GM23338 (cell line): ENCODE measurements at regions not wholly inside any gene's neighbourhood (a gene's known extent, or its start where the extent isn't known, plus 50 kb on each side); places are given as distances from the start of the nearest gene placed in this dataset.

Experiments
- ATAC-seq: fragments of 200-7000 bp; cut with Tn5 transposase; 3 replicates; pipeline ENCODE4 v1.9.1; 2020
- DNase-seq: peaks from one replicate; pipeline ENCODE4 v3.0.0-alpha.2; 2015; ENCODE audit warnings: low spot score
- H2AFZ ChIP-seq: fragments of 200-600 bp; sonication (generic); 2 replicates; pipeline ENCODE4 v1.8.0; 2016; ENCODE audit warnings: antibody characterized with exemption, mild to moderate bottlenecking, moderate library complexity
- H3F3A ChIP-seq: fragments of 200-600 bp; sonication (generic); replicated peaks from 2 replicates; pipeline ENCODE4 v1.8.0; 2017; ENCODE audit warnings: antibody characterized with exemption, mixed run types, low read depth
- H3K27ac ChIP-seq: fragments of 200-600 bp; sonication (generic); 2 replicates; pipeline ENCODE4 v1.6.1; 2016; ENCODE audit warnings: low read depth
- H3K27me3 ChIP-seq: fragments of 200-600 bp; sonication (generic); 2 replicates; pipeline ENCODE4 v1.8.0; 2016; ENCODE audit warnings: mild to moderate bottlenecking, mixed run types, moderate library complexity; ENCODE audit not compliant: insufficient read depth
- H3K36me3 ChIP-seq: fragments of 200-600 bp; sonication (generic); 2 replicates; pipeline ENCODE4 v1.8.0; 2016; ENCODE audit warnings: mild to moderate bottlenecking; ENCODE audit not compliant: insufficient read depth
- H3K4me1 ChIP-seq: fragments of 200-600 bp; sonication (generic); 2 replicates; pipeline ENCODE4 v1.8.0; 2016; ENCODE audit warnings: mild to moderate bottlenecking, moderate library complexity; ENCODE audit not compliant: insufficient read depth
- H3K4me2 ChIP-seq: fragments of 200-600 bp; sonication (generic); 2 replicates; pipeline ENCODE4 v1.7.1; 2017; ENCODE audit warnings: mixed run types
- H3K4me3 ChIP-seq: fragments of 200-600 bp; sonication (generic); 2 replicates; pipeline ENCODE4 v1.6.1; 2016; ENCODE audit warnings: mixed run types
- H3K79me2 ChIP-seq: fragments of 200-600 bp; sonication (generic); replicated peaks from 2 replicates; pipeline ENCODE4 v1.8.0; 2017; ENCODE audit warnings: mild to moderate bottlenecking; ENCODE audit not compliant: insufficient read depth
- H3K9me2 ChIP-seq: fragments of 200-600 bp; sonication (generic); 2 replicates; pipeline ENCODE4 v1.8.0; 2017; ENCODE audit not compliant: insufficient read depth
- H4K20me1 ChIP-seq: fragments of 200-600 bp; sonication (generic); replicated peaks from 2 replicates; pipeline ENCODE4 v1.8.0; 2017; ENCODE audit warnings: mild to moderate bottlenecking; ENCODE audit not compliant: insufficient read depth
- H3K27ac Mint-ChIP-seq: 2 replicates; pipeline ENCODE4 v1.8.0; 2020; ENCODE audit warnings: inconsistent platforms, mild to moderate bottlenecking, moderate library complexity, mixed read lengths
- H3K27me3 Mint-ChIP-seq: 3 replicates; pipeline ENCODE4 v1.8.0; 2022; ENCODE audit warnings: low read depth, mild to moderate bottlenecking, moderate library complexity, mixed read lengths, inconsistent platforms; ENCODE audit not compliant: insufficient read depth, poor library complexity
- H3K36me3 Mint-ChIP-seq: 3 replicates; pipeline ENCODE4 v1.8.0; 2021; ENCODE audit warnings: low read depth, mild to moderate bottlenecking, inconsistent platforms, moderate library complexity, mixed read lengths
- H3K4me1 Mint-ChIP-seq: 3 replicates; pipeline ENCODE4 v1.8.0; 2020; ENCODE audit warnings: mild to moderate bottlenecking, inconsistent platforms, mixed read lengths
- H3K4me3 Mint-ChIP-seq: 3 replicates; pipeline ENCODE4 v1.8.0; 2021; ENCODE audit warnings: moderate library complexity, mild to moderate bottlenecking, inconsistent platforms, mixed read lengths
- H3K9me3 Mint-ChIP-seq: 3 replicates; pipeline ENCODE4 v1.8.0; 2020; ENCODE audit warnings: moderate library complexity, mild to moderate bottlenecking, inconsistent platforms, mixed read lengths
- CREB1 ChIP-seq: fragments of 250-450 bp; sonication (Bioruptor Pico); IDR thresholded peaks from 2 replicates; pipeline ENCODE4 v1.5.0; 2020; ENCODE audit warnings: low read depth, mild to moderate bottlenecking, moderate library complexity
- EZH2 ChIP-seq: fragments of 200-600 bp; sonication (generic); IDR thresholded peaks from one replicate; pipeline ENCODE4 v1.8.0; 2017; ENCODE audit warnings: antibody characterized with exemption, mild to moderate bottlenecking, low read depth; ENCODE audit not compliant: unreplicated experiment
- EZH2phosphoT487 ChIP-seq: fragments of 200-600 bp; sonication (generic); IDR thresholded peaks from one replicate; pipeline ENCODE4 v1.8.1; 2018; ENCODE audit warnings: antibody characterized with exemption; ENCODE audit not compliant: unreplicated experiment
- JUNB ChIP-seq: IDR thresholded peaks from one replicate; pipeline ENCODE4 v1.6.1; 2016; ENCODE audit warnings: antibody characterized with exemption; ENCODE audit not compliant: unreplicated experiment
- NANOG ChIP-seq: IDR thresholded peaks from 2 replicates; pipeline ENCODE4 v1.6.1; 2016; ENCODE audit warnings: antibody characterized with exemption, borderline replicate concordance
- POLR2AphosphoS5 ChIP-seq: IDR thresholded peaks from 2 replicates; pipeline ENCODE4 v1.6.1; 2016; ENCODE audit warnings: antibody characterized with exemption, low read depth
- STAT1 ChIP-seq: IDR thresholded peaks from one replicate; pipeline ENCODE4 v1.6.1; 2016; ENCODE audit warnings: antibody characterized with exemption; ENCODE audit not compliant: unreplicated experiment
- ZNF114 ChIP-seq: fragments of 250-450 bp; sonication (Bioruptor Pico); IDR thresholded peaks from 2 replicates; pipeline ENCODE4 v1.5.0; 2020; ENCODE audit warnings: mild to moderate bottlenecking, moderate library complexity
- ZNF331 ChIP-seq: fragments of 250-450 bp; sonication (Bioruptor Pico); IDR thresholded peaks from 2 replicates; pipeline ENCODE4 v1.5.0; 2020; ENCODE audit warnings: low read depth, mild to moderate bottlenecking, moderate library complexity
- TF ChIP-seq, protein P1 (sequence below): fragments of 250-450 bp; sonication (Bioruptor Pico); IDR thresholded peaks from 2 replicates; pipeline ENCODE4 v1.5.0; 2020; ENCODE audit warnings: mild to moderate bottlenecking, moderate library complexity
- TF ChIP-seq, protein P2 (sequence below): IDR thresholded peaks from one replicate; pipeline ENCODE4 v1.6.1; 2018; ENCODE audit warnings: antibody characterized with exemption; ENCODE audit not compliant: unreplicated experiment
- TF ChIP-seq, protein P3 (sequence below), 2 experiments: fragments of 200-600 bp in 1 of 2; sonication (generic) in 1 of 2; conservative IDR thresholded peaks; 2 replicates each; pipeline versions ENCODE4 v1.5.1 to v1.6.1; 2016 to 2017; ENCODE audit warnings: antibody characterized with exemption in 2 of 2, low read depth in 2 of 2, mild to moderate bottlenecking in 2 of 2, moderate library complexity in 1 of 2

DNA sequence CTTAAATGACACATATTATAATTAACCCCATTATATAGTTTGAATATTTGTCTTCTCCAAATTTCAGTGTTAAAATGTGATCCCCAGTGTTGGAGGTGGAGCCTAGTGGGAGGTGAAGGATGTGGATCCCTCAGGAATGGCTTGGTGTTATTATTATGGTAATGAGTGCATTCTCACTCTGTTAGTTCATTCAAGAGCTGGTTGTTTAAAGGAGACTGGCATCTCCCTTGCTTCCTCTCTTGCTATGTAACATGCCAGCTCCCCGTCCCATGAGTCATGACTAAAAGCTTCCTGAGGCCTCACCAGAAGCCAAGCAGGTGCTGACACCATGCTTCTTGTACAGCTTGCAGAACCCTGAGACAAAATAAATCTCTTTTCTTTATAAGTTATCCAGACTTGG lies 1612.7 kb downstream of the AMY1C start:
- H3K4me1 Mint-ChIP-seq, result peaks cover 10% of the 10 kb centered on the region
- no peak overlapping the region for H3K4me2 ChIP-seq
- TF ChIP-seq, protein P1, sequence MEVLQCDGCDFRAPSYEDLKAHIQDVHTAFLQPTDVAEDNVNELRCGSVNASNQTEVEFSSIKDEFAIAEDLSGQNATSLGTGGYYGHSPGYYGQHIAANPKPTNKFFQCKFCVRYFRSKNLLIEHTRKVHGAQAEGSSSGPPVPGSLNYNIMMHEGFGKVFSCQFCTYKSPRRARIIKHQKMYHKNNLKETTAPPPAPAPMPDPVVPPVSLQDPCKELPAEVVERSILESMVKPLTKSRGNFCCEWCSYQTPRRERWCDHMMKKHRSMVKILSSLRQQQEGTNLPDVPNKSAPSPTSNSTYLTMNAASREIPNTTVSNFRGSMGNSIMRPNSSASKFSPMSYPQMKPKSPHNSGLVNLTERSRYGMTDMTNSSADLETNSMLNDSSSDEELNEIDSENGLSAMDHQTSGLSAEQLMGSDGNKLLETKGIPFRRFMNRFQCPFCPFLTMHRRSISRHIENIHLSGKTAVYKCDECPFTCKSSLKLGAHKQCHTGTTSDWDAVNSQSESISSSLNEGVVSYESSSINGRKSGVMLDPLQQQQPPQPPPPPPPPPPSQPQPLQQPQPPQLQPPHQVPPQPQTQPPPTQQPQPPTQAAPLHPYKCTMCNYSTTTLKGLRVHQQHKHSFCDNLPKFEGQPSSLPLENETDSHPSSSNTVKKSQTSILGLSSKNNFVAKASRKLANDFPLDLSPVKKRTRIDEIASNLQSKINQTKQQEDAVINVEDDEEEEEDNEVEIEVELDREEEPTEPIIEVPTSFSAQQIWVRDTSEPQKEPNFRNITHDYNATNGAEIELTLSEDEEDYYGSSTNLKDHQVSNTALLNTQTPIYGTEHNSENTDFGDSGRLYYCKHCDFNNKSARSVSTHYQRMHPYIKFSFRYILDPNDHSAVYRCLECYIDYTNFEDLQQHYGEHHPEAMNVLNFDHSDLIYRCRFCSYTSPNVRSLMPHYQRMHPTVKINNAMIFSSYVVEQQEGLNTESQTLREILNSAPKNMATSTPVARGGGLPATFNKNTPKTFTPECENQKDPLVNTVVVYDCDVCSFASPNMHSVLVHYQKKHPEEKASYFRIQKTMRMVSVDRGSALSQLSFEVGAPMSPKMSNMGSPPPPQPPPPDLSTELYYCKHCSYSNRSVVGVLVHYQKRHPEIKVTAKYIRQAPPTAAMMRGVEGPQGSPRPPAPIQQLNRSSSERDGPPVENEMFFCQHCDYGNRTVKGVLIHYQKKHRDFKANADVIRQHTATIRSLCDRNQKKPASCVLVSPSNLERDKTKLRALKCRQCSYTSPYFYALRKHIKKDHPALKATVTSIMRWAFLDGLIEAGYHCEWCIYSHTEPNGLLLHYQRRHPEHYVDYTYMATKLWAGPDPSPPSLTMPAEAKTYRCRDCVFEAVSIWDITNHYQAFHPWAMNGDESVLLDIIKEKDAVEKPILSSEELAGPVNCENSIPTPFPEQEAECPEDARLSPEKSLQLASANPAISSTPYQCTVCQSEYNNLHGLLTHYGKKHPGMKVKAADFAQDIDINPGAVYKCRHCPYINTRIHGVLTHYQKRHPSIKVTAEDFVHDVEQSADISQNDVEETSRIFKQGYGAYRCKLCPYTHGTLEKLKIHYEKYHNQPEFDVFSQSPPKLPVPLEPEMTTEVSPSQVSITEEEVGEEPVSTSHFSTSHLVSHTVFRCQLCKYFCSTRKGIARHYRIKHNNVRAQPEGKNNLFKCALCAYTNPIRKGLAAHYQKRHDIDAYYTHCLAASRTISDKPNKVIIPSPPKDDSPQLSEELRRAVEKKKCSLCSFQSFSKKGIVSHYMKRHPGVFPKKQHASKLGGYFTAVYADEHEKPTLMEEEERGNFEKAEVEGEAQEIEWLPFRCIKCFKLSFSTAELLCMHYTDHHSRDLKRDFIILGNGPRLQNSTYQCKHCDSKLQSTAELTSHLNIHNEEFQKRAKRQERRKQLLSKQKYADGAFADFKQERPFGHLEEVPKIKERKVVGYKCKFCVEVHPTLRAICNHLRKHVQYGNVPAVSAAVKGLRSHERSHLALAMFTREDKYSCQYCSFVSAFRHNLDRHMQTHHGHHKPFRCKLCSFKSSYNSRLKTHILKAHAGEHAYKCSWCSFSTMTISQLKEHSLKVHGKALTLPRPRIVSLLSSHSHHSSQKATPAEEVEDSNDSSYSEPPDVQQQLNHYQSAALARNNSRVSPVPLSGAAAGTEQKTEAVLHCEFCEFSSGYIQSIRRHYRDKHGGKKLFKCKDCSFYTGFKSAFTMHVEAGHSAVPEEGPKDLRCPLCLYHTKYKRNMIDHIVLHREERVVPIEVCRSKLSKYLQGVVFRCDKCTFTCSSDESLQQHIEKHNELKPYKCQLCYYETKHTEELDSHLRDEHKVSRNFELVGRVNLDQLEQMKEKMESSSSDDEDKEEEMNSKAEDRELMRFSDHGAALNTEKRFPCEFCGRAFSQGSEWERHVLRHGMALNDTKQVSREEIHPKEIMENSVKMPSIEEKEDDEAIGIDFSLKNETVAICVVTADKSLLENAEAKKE (CRISPR knock-in tag), result no peak
- no peak for TF ChIP-seq EZH2
- no peak for TF ChIP-seq POLR2AphosphoS5
- TF ChIP-seq NANOG, result no peak
- TF ChIP-seq STAT1, result no peak
- no peak for TF ChIP-seq ZNF114 (CRISPR knock-in tag)
- no peak for TF ChIP-seq JUNB
- TF ChIP-seq EZH2phosphoT487, result no peak
- TF ChIP-seq, protein P2, sequence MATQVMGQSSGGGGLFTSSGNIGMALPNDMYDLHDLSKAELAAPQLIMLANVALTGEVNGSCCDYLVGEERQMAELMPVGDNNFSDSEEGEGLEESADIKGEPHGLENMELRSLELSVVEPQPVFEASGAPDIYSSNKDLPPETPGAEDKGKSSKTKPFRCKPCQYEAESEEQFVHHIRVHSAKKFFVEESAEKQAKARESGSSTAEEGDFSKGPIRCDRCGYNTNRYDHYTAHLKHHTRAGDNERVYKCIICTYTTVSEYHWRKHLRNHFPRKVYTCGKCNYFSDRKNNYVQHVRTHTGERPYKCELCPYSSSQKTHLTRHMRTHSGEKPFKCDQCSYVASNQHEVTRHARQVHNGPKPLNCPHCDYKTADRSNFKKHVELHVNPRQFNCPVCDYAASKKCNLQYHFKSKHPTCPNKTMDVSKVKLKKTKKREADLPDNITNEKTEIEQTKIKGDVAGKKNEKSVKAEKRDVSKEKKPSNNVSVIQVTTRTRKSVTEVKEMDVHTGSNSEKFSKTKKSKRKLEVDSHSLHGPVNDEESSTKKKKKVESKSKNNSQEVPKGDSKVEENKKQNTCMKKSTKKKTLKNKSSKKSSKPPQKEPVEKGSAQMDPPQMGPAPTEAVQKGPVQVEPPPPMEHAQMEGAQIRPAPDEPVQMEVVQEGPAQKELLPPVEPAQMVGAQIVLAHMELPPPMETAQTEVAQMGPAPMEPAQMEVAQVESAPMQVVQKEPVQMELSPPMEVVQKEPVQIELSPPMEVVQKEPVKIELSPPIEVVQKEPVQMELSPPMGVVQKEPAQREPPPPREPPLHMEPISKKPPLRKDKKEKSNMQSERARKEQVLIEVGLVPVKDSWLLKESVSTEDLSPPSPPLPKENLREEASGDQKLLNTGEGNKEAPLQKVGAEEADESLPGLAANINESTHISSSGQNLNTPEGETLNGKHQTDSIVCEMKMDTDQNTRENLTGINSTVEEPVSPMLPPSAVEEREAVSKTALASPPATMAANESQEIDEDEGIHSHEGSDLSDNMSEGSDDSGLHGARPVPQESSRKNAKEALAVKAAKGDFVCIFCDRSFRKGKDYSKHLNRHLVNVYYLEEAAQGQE, result no peak
- TF ChIP-seq ZNF331, result no peak
- no peak for TF ChIP-seq CREB1 (CRISPR knock-in tag)
- TF ChIP-seq, protein P3, sequence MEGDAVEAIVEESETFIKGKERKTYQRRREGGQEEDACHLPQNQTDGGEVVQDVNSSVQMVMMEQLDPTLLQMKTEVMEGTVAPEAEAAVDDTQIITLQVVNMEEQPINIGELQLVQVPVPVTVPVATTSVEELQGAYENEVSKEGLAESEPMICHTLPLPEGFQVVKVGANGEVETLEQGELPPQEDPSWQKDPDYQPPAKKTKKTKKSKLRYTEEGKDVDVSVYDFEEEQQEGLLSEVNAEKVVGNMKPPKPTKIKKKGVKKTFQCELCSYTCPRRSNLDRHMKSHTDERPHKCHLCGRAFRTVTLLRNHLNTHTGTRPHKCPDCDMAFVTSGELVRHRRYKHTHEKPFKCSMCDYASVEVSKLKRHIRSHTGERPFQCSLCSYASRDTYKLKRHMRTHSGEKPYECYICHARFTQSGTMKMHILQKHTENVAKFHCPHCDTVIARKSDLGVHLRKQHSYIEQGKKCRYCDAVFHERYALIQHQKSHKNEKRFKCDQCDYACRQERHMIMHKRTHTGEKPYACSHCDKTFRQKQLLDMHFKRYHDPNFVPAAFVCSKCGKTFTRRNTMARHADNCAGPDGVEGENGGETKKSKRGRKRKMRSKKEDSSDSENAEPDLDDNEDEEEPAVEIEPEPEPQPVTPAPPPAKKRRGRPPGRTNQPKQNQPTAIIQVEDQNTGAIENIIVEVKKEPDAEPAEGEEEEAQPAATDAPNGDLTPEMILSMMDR (conservative IDR thresholded peaks at IDR 0.05; ENCODE audit: low read depth in 2 of 2), result no peak
- no peak overlapping the region for H2AFZ ChIP-seq
- peak; percentile 38 for DNase-seq
- H3K4me3 ChIP-seq, result no peak overlapping the region
- peaks cover 15% of the 10 kb centered on the region for H3K9me3 Mint-ChIP-seq
- H3K79me2 ChIP-seq, result no peaks in the 10 kb centered on the region
- no peak overlapping the region for H3K4me3 Mint-ChIP-seq
- no peak; the same call in 2 of the 3 replicates for ATAC-seq
- H3K4me1 ChIP-seq, result peaks cover 9% of the 10 kb centered on the region
- no peak overlapping the region for H3K27ac ChIP-seq
- 0 out of 2 replicates have a peak overlapping the region, but pooled peaks have one; percentile 37 for H3K27ac Mint-ChIP-seq
- H3K36me3 Mint-ChIP-seq, result peaks cover 16% of the 10 kb centered on the region
- no peaks in the 10 kb centered on the region for H3F3A ChIP-seq
- peaks cover 4% of the 10 kb centered on the region; the same call in 1 of the 2 replicates for H3K36me3 ChIP-seq
- H3K27me3 Mint-ChIP-seq, result no peaks in the 10 kb centered on the region
- no peaks in the 10 kb centered on the region for H3K27me3 ChIP-seq
- no peaks in the 10 kb centered on the region for H3K9me2 ChIP-seq
- no peaks in the 10 kb centered on the region for H4K20me1 ChIP-seq
